MM.1S (cell line): ENCODE measurements at regions not wholly inside any gene's neighbourhood (a gene's known extent, or its start where the extent isn't known, plus 50 kb on each side); places are given as distances from the start of the nearest gene placed in this dataset.

Experiments used
- CTCF ChIP-seq: fragments of 300-600 bp; sonication (generic); IDR thresholded peaks from 2 replicates; pipeline ENCODE4 v1.5.1; 2016; ENCODE audit warnings: antibody characterized with exemption, low read length, mixed read lengths
- EZH2 ChIP-seq: fragments of 300-600 bp; sonication (generic); optimal IDR thresholded peaks from 2 replicates; pipeline ENCODE3; 2017; ENCODE audit warnings: low read depth, mild to moderate bottlenecking, antibody characterized with exemption, low read length, mixed read lengths
- EZH2phosphoT487 ChIP-seq: fragments of 300-600 bp; sonication (generic); IDR thresholded peaks from 2 replicates; pipeline ENCODE4 v1.6.1; 2018; ENCODE audit warnings: antibody characterized with exemption, low read length

GRCh38 chr5:93355691-93356090, 225.3 kb downstream of the NR2F1-AS1 start:
- TF ChIP-seq CTCF (no peak), EZH2 (no peak), EZH2phosphoT487 (no peak)
